Cardiac septum (tissue), 1 donor: ENCODE measurements at regions not wholly inside any gene's neighbourhood (a gene's known extent, or its start where the extent isn't known, plus 50 kb on each side); places are given as distances from the start of the nearest gene placed in this dataset.

Source experiments
- DNase-seq: peaks from one replicate; pipeline ENCODE4 v3.0.0-alpha.2; 2020; ENCODE audit warnings: low spot score
- intact Hi-C: fragments of 100-400 bp; cut with DNase I; formaldehyde crosslinking; loops from one replicate; pipeline ENCODE4 v1.14.0; 2022
- donor health status: DM: no; HTN: no; CAD: no.

DNA sequence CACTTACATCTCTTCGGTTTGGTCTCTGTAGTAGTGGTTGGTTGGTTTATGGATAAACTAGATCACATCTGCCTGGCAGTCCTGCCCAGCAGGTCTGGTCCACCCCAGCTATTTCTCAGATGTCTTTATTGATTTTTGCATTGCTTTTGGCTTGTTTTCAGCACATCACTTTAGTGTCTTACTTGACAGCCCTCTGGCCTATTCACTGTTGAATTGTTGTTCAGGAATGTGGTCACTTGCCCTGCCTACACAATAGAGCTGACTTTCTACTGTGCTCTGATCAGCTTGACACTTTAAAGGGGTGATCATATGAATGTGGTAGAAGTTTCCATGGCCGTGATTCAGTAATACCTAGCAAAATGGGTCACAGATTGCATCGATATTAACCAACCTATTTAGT is 719.2 kb upstream of the LRRN3 start:
- intact Hi-C loops = no loop called here
- no peak for DNase-seq

DNA sequence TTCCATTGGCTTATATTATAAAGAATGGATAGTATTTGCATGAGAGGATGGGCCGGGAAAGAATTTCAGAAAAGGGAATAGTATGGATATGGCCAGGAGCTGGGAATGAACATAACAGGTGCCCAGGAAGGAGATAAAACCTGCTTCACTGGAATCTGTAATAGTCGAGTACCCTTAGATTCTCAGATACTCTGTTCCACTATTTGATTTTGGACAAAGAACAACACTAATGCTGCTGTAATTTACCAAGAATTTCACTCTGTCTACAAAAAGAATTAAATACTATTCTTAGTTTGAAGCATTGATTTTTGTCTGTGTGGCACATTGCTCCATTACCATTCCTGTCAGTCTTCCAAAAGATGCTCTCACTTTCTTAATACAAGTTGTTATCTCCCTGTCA is 718.2 kb upstream of the LRRN3 start:
- intact Hi-C loops = no loop called here
- no peak for DNase-seq

DNA sequence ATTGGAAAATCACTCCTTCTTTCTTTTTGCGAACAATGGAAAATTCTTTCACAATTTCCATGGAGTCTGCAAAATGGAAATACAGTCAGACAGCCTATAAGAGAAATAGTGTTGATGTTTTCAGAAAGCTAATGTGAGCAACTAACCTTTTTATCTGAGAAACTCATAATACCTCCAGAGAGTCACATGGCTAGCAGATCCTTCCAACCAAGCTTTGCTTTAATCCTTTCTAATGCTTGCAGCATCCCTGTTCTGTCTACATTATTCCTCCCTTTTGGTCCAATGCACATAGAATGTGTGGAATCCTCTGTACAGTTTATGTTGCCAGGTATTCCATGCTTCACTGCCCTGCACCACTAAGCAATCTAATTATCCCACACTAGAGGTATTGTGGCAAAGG is 717.5 kb upstream of the LRRN3 start:
- no peak for DNase-seq
- intact Hi-C loops = no loop called here

DNA sequence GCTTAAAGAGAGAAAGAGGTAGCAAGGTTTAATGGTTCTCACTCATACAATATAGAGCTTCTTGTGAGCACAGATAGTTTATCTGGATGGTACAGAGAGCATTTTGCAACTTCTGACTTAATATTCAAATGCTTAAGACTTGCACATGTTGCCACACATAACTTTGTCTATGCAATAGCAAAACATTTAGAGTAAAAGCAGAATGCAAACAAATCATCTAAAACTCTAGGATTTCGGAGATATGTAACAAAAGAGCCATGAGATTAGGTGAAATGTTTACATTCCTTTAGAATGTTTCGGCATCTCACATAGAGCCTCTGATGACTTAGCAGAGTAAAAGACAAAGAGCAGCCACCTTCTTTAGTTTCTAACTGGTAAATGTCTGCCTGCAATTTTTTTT is 717.1 kb upstream of the LRRN3 start:
- DNase-seq = no peak
- intact Hi-C loops = no loop called here

GRCh38 chr7:110375068-110375467 is 715.9 kb upstream of the LRRN3 start:
- DNase-seq = no peak
- intact Hi-C loops = no loop called here

DNA sequence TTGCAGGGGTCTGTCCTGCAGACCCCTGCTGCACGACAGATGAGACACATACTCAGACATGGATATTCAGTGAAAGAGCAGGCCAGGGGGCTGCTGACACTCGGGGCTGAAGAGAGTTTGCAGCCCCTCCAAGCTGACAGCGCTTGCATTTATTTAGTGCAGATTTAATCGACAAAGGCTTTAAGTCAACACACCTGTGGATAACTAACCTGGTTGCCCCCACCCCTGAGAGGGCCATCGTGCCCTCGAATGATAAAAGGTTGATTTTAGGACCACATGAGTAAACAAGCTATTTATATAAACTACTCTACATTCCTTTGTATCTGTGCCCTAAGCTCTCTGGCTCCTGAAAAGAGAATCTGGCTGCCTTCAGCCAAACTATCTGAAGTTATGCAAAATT is 708.2 kb upstream of the LRRN3 start:
- no peak for DNase-seq
- intact Hi-C loops = no loop called here

GRCh38 chr7:110386006-110386405 is 704.9 kb upstream of the LRRN3 start:
- intact Hi-C loops = no loop called here
- DNase-seq = no peak

DNA sequence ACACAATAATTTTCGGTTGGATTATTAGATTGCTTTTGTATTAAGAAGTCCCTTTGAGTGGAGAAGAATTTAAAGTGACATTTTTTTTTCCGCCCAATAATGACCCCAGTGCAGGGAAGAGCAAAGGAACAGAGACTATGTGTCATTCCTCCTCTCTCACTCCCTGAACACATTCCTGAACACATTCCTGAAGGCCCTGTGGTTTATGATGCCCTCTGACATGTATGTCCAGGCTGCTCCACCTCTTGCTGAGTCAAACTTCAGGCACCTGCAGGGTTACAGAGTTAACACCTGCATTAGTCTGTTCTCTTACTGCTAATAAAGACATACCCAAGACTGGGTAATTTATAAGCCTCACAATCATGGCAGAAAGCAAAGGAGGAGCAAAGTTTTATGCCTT is 704.0 kb upstream of the LRRN3 start:
- no peak for DNase-seq
- intact Hi-C loops = no loop called here

DNA sequence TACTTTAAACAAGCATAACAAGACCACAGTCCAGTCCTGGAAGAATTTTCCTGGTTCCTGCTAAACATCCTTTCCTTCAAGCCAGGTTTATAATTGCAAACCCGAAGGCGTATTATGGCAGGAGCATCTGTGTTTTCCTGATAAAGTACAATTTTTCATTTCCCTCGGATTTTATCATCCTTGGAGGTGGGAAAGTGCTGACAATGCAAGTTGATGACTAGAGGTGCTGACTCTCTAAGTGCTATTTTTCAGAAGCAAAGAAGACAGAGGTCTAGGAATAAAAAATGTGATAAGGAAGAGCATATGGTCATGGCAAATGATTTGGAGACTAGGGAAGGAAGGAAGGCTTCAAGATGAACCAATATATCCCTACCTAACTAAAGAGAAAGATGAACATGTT is 703.2 kb upstream of the LRRN3 start:
- intact Hi-C loops = no loop called here
- no peak for DNase-seq

DNA sequence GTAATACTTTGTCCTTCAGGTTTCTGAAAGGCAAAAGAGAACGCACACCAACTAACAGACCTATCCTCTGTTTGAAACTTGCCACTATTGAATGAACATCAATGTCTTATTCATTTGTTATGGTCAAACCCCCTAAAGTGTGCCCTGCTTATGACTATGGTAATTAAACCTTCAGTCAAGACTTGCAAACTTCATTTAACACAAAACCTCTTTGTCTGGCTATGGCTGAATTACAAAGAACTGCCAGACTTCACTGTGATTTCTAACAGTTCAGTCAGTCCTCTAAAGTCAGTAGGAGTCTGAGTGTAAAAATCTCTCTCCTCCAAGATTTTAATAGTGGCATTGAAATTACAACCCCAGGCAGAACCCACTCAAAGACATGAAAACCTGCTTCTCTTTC is 702.5 kb upstream of the LRRN3 start:
- intact Hi-C loops = no loop called here
- no peak for DNase-seq

GRCh38 chr7:110396021-110396420 is 694.9 kb upstream of the LRRN3 start:
- intact Hi-C loops = no loop called here

DNA sequence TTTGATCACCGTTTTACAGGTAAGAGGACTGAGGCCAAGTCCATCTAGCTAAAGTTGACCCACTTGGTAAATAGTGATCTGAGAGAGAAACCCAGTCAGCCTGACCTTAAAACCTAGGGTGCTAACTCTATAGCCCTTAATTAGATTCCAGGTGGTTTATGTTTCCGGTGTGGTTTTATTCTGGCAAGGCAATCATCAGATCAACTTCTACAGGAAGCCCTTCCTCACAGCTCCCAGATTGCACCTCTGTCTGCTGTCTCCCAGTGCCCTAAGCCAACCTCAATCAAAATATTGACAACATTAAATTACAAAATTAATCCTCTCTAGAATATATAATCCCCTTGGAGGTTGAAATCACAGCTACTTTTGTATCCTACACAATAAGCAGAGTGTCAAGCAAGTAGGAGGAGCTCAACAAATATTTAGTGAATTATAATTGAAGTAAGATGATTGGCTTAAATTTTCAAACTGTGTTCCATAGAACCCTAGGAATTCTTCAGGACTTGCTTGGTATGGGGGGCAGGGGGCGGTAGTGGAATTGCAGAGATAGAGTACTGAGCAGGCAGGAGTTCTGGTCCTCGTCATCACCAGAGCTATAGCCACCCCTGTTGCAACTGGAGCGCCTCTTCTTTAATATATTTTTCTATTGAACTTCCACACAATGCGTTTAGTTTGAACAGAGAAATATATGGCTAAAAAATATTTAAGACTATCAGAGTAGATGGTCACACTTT is 692.8 kb upstream of the LRRN3 start:
- intact Hi-C loops = no loop called here
- DNase-seq = no peak

More at GRCh38 chr7:110396021-110396420, 694.9 kb upstream of the LRRN3 start:
- DNase-seq = no peak

- intact Hi-C loops = no loop called here
- DNase-seq = no peak
Measured at GRCh38 chr7:110399421-110399820, 691.5 kb upstream of the LRRN3 start.

GRCh38 chr7:110400411-110400810 is 690.5 kb upstream of the LRRN3 start:
- DNase-seq = no peak
- intact Hi-C loops = no loop called here

GRCh38 chr7:110407242-110407641 is 683.7 kb upstream of the LRRN3 start:
- DNase-seq = no peak
- intact Hi-C loops = no loop called here

DNA sequence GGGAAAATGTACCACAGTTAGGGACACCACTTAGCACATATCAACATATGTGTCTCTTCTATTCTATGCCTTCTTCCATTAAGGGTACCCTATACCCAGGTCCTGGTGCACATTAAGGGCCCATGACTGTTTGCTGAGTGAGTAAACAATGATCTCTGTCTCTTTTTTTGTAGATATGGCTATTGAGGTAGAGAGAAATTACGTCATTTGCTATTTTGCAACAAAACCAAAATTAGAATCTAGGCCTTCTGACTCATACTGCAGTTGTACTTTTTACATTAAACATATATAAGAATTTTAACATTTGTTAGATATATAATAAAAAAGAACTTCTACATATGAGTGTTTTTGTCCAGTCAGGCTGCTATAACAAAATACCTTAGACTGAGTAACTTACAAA is 683.2 kb upstream of the LRRN3 start:
- no peak for DNase-seq
- intact Hi-C loops = no loop called here

DNA sequence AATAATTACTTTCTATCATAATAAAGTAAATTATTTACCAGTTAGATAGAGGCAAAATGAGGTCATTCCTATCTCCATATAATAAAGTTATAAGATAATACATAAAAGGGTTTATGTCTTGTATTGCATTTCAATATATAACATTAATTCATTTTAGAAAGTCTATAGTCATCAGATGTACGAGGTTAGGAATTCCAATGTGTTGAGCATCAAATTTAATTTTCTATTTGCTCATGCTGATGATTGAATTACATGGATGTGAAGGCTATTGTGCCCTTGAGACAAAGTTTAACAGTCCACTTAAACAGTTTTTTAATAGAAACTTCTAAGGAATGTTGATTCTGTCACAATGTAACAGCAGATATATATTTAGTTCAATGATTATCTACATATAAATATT is 678.3 kb upstream of the LRRN3 start:
- intact Hi-C loops = no loop called here
- DNase-seq = no peak

- intact Hi-C loops = no loop called here
- DNase-seq = no peak
Measured at GRCh38 chr7:110413038-110413437, 677.9 kb upstream of the LRRN3 start.

DNA sequence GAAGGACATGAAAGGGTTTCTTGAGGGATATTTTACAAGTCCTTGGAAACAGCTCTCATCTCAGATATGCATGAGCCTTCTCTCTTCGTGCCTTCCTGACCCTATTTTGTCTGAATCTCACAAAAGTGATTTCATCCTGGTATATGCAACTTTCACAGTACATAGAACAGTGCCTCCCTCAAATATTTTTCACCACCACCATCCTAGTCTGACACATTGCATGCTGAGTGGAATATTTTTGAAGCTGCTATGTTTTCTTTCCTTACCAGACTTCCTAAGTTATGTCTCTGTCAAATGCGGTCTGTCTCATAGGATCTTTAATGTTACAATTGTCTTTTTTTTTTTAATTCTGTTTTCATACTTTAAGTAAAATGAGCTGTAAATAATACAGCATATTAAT is 673.3 kb upstream of the LRRN3 start:
- intact Hi-C loops = no loop called here
- DNase-seq = no peak

- intact Hi-C loops = no loop called here
- DNase-seq = no peak
Measured at GRCh38 chr7:110418659-110419280, 672.2 kb upstream of the LRRN3 start.

- intact Hi-C loops = no loop called here
- DNase-seq = no peak
Measured at GRCh38 chr7:110420788-110421187, 670.1 kb upstream of the LRRN3 start.
